WERI-Rb-1 (cell line): ENCODE measurements at regions not wholly inside any gene's neighbourhood (a gene's known extent, or its start where the extent isn't known, plus 50 kb on each side); places are given as distances from the start of the nearest gene placed in this dataset.

Experiments
- DNase-seq: peaks from one replicate; pipeline ENCODE4 v3.0.0-alpha.2; 2020
- H3K27ac ChIP-seq: fragments of 250-450 bp; sonication (Bioruptor Pico); 2 replicates; pipeline ENCODE4 v1.5.1; 2020; ENCODE audit warnings: mild to moderate bottlenecking, moderate library complexity
- H3K27me3 ChIP-seq: fragments of 250-450 bp; sonication (Bioruptor Pico); 2 replicates; pipeline ENCODE4 v1.5.1; 2021; ENCODE audit warnings: mild to moderate bottlenecking, low read depth, moderate library complexity; ENCODE audit not compliant: insufficient read depth, severe bottlenecking
- H3K36me3 ChIP-seq: fragments of 250-450 bp; sonication (Bioruptor Pico); 2 replicates; pipeline ENCODE4 v1.5.1; 2020; ENCODE audit warnings: mild to moderate bottlenecking, moderate library complexity
- H3K4me3 ChIP-seq: 2 replicates; pipeline ENCODE4 v1.5.1; 2011; ENCODE audit warnings: low read depth, mild to moderate bottlenecking, control low read depth, low read length
- H3K9me3 ChIP-seq: fragments of 250-450 bp; sonication (Bioruptor Pico); 2 replicates; pipeline ENCODE4 v1.5.1; 2021; ENCODE audit warnings: mild to moderate bottlenecking, moderate library complexity; ENCODE audit not compliant: severe bottlenecking
- CTCF ChIP-seq: IDR thresholded peaks from 2 replicates; pipeline ENCODE4 v1.5.1; 2011; ENCODE audit warnings: low read depth, mild to moderate bottlenecking, control low read depth, inconsistent platforms, low read length

GRCh38 chr7:116361767-116362166, 137.8 kb upstream of the CAV2 start:
- Histone ChIP-seq H3K4me3 (no peak overlapping the region), H3K27me3 (peaks cover 17% of the 10 kb centered on the region), H3K27ac (no peak overlapping the region), H3K36me3 (no peaks in the 10 kb centered on the region), H3K9me3 (no peaks in the 10 kb centered on the region)
- no peak for DNase-seq
- no peak for TF ChIP-seq CTCF

- no peaks in the 10 kb centered on the region for H3K36me3 ChIP-seq
- H3K9me3 ChIP-seq, result no peaks in the 10 kb centered on the region
- H3K27me3 ChIP-seq, result peaks cover 17% of the 10 kb centered on the region
- TF ChIP-seq CTCF, result no peak
- H3K4me3 ChIP-seq, result no peak overlapping the region
- no peak overlapping the region for H3K27ac ChIP-seq
- no peak for DNase-seq
These were observed 135.7 kb upstream of the CAV2 start for GRCh38 chr7:116363637-116364432.

- TF ChIP-seq CTCF, result no peak
- no peak overlapping the region for H3K4me3 ChIP-seq
- no peaks in the 10 kb centered on the region for H3K9me3 ChIP-seq
- H3K36me3 ChIP-seq, result no peaks in the 10 kb centered on the region
- H3K27me3 ChIP-seq, result peaks cover 17% of the 10 kb centered on the region
- no peak overlapping the region for H3K27ac ChIP-seq
- DNase-seq, result no peak
These were observed 135.1 kb upstream of the CAV2 start for GRCh38 chr7:116364469-116364868.

GRCh38 chr7:116365797-116366196, 133.7 kb upstream of the CAV2 start:
- TF ChIP-seq CTCF, result no peak
- Histone ChIP-seq H3K9me3 (no peaks in the 10 kb centered on the region), H3K36me3 (no peaks in the 10 kb centered on the region), H3K4me3 (no peak overlapping the region), H3K27ac (no peak overlapping the region), H3K27me3 (peaks cover 17% of the 10 kb centered on the region)
- no peak for DNase-seq

- Histone ChIP-seq H3K36me3 (no peaks in the 10 kb centered on the region), H3K27ac (no peak overlapping the region), H3K9me3 (no peaks in the 10 kb centered on the region), H3K27me3 (peaks cover 8% of the 10 kb centered on the region), H3K4me3 (no peak overlapping the region)
- DNase-seq, result no peak
- no peak for TF ChIP-seq CTCF
These were observed 132.2 kb upstream of the CAV2 start for GRCh38 chr7:116367171-116367813.
